GM12865 (cell line): ENCODE measurements at regions not wholly inside any gene's neighbourhood (a gene's known extent, or its start where the extent isn't known, plus 50 kb on each side); places are given as distances from the start of the nearest gene placed in this dataset.

Experiments
- DNase-seq: peaks from one replicate; pipeline ENCODE4 v3.0.0; 2010; ENCODE audit warnings: low read depth
- H3K4me3 ChIP-seq: 2 replicates; pipeline ENCODE4 v1.5.1; 2011; ENCODE audit warnings: mild to moderate bottlenecking, low read depth, low read length, control low read depth
- TF ChIP-seq, protein P1 (sequence below): IDR thresholded peaks from 2 replicates; pipeline ENCODE4 v1.5.1; 2011; ENCODE audit warnings: low read length, control low read depth, low read depth, inconsistent platforms; ENCODE audit not compliant: insufficient read depth; ENCODE audit errors: missing control alignments

- DNase-seq: no peak
- TF ChIP-seq, protein P1, sequence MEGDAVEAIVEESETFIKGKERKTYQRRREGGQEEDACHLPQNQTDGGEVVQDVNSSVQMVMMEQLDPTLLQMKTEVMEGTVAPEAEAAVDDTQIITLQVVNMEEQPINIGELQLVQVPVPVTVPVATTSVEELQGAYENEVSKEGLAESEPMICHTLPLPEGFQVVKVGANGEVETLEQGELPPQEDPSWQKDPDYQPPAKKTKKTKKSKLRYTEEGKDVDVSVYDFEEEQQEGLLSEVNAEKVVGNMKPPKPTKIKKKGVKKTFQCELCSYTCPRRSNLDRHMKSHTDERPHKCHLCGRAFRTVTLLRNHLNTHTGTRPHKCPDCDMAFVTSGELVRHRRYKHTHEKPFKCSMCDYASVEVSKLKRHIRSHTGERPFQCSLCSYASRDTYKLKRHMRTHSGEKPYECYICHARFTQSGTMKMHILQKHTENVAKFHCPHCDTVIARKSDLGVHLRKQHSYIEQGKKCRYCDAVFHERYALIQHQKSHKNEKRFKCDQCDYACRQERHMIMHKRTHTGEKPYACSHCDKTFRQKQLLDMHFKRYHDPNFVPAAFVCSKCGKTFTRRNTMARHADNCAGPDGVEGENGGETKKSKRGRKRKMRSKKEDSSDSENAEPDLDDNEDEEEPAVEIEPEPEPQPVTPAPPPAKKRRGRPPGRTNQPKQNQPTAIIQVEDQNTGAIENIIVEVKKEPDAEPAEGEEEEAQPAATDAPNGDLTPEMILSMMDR: no peak
- H3K4me3 ChIP-seq: no peak overlapping the region
Measured at GRCh38 chr9:2340046-2340760, 281.4 kb upstream of the VLDLR start.

DNA sequence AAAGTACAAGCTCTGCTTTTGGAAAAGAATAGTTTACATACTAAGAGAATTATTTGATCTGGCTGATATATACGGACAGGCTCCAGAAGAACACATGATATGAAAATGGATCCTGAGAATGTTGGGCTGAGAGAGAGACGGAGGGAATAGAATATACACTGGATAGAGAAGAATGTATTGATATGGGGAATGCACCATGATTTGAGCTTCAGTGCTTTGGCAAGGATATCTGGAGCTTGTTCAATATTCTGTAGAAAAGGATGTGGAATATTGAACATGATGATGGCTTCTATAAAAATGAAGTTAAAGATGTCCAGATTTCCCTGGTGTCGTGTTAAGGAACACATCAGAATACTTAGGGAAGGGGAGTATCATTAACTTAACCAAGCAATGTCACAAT, 280.5 kb upstream of the VLDLR start:
- H3K4me3 ChIP-seq: no peak overlapping the region
- TF ChIP-seq, protein P1: no peak
- DNase-seq: no peak

DNA sequence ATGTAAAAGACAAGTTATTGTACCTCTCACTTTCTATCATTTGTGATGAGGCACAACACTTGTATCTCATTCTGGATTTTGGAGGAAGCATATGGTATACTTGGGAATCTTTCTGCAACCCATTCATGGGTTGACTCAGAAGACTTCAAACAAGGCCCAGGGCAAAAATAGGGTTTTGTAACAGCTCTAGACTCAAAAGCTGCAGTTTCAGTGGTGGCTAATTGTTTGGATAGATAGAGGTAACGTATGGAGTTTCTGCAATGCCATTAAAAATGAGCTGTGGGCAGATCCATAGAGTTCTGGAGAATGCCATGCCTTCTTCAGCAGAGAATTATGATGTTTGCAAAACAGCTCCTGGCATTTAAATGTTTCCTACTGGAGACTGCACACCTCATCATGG, 279.6 kb upstream of the VLDLR start:
- TF ChIP-seq, protein P1: no peak
- no peak overlapping the region for H3K4me3 ChIP-seq
- no peak for DNase-seq

DNA sequence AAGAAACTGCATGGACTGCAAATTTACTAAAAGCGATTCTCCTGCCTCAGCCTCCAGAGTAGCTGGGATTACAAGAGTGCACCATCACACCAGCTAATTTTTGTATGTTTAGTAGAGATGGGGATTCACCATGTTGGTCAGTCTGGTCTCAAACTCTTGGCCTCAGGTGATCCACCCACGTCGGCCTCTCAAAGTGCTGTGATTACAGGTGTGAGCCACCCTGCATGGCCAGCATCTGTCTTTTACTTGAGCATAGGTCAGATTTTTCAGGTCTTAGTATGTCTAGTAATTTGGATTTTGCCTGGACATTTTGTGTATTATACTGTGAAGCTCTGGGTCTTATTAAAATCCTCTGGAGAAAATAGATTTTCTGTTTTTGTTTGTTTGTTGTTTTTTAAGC, 277.8 kb upstream of the VLDLR start:
- TF ChIP-seq, protein P1: no peak
- DNase-seq: no peak
- H3K4me3 ChIP-seq: no peak overlapping the region

DNA sequence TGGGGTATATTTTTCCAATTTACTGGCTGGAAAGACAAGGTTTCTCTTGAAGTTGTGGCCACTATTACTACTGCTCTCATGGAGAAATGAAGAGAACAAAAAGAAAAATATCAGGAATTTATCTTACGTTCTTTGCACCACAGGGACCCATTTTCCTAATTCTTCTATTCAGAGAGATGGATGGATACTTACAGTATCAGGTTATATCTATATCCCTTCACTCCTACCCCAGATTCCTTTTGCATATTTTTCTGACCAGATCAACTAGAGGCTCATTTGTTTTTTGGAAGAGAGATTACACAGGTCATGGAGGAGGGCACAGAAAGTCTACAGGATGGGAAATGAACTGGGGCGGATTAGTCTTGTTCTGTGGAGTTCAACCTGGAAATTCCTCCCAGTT, 277.2 kb upstream of the VLDLR start:
- TF ChIP-seq, protein P1: no peak
- DNase-seq: no peak
- no peak overlapping the region for H3K4me3 ChIP-seq

- TF ChIP-seq, protein P1: no peak
- peak; percentile 44 for DNase-seq
- no peak overlapping the region for H3K4me3 ChIP-seq
Measured at GRCh38 chr9:2345013-2345412, 276.6 kb upstream of the VLDLR start.

DNA sequence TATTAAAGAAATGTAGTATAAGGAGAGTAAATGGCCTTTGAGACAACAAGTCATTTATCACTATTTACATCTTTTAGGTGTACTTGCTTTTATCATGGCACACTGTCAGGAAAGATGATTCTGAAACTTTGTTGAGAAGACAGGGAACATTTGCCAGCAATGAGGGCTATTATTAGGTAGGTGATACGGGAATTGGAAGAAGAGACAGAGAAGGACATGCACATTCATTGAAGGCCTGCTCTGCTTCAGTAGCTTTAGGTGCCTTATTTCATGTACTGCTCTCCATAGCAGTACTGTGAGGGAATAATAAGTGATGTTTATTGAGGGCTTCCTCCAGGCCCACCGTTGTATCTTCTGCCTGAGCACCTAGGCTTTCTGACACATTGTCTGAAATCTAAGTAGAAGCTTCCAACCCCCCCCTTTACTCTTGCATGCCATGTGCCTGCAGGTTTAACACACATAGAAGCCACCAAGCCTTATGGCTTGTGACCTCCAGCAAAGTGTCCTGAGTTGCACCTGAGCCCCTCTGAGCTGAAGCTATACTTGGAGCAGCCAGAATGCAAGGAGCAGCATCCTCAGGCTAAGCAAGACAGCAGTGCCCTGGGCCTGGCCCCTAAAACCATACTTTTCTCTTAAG, 275.2 kb upstream of the VLDLR start:
- H3K4me3 ChIP-seq: no peak overlapping the region
- TF ChIP-seq, protein P1: no peak
- no peak for DNase-seq
